Endodermal cell (in vitro differentiated cells): ENCODE measurements at regions not wholly inside any gene's neighbourhood (a gene's known extent, or its start where the extent isn't known, plus 50 kb on each side); places are given as distances from the start of the nearest gene placed in this dataset.
"Not testable (repeated sequence)": the region's sequence is repeated elsewhere in the genome, so short reads cannot be mapped to it uniquely, and the experiment has no call there.

Experiments used
- DNase-seq: peaks from one replicate; pipeline ENCODE4 v3.0.0-alpha.2; 2017
- H3K27ac ChIP-seq: 2 replicates; pipeline ENCODE4 v1.5.1; 2013; ENCODE audit warnings: mild to moderate bottlenecking, low read depth, low read length, moderate library complexity
- H3K27me3 ChIP-seq: 2 replicates; pipeline ENCODE4 v1.6.1; 2013; ENCODE audit warnings: mild to moderate bottlenecking, low read length, moderate library complexity; ENCODE audit not compliant: insufficient read depth, control insufficient read depth, poor library complexity, severe bottlenecking
- H3K36me3 ChIP-seq: 2 replicates; pipeline ENCODE4 v1.7.0; 2013; ENCODE audit warnings: mild to moderate bottlenecking, low read length, moderate library complexity; ENCODE audit not compliant: control insufficient read depth, insufficient read depth
- H3K4me1 ChIP-seq: one replicate; pipeline ENCODE4 v1.7.0; 2013; ENCODE audit warnings: low read length; ENCODE audit not compliant: control insufficient read depth, insufficient read depth
- H3K4me3 ChIP-seq: 2 replicates; pipeline ENCODE4 v1.5.1; 2013; ENCODE audit warnings: mild to moderate bottlenecking, low read length, moderate library complexity
- H3K9ac ChIP-seq: 2 replicates; pipeline ENCODE4 v1.6.1; 2013; ENCODE audit warnings: mild to moderate bottlenecking, low read length, moderate library complexity; ENCODE audit not compliant: poor library complexity, severe bottlenecking; ENCODE audit errors: extremely low read depth
- H3K9me3 ChIP-seq: 2 replicates; pipeline ENCODE4 v1.6.1; 2013; ENCODE audit warnings: mild to moderate bottlenecking, low read length, moderate library complexity; ENCODE audit not compliant: control insufficient read depth
- H3K27ac Mint-ChIP-seq: 2 replicates; pipeline ENCODE4 v1.8.0; 2020; ENCODE audit warnings: mixed read lengths
- H3K27me3 Mint-ChIP-seq: 2 replicates; pipeline ENCODE4 v1.8.0; 2021; ENCODE audit warnings: mild to moderate bottlenecking, mixed read lengths; ENCODE audit not compliant: insufficient read depth
- H3K36me3 Mint-ChIP-seq: 2 replicates; pipeline ENCODE4 v1.8.0; 2020; ENCODE audit warnings: low read depth, mixed read lengths
- H3K4me1 Mint-ChIP-seq: 2 replicates; pipeline ENCODE4 v1.8.0; 2020; ENCODE audit warnings: mixed read lengths
- H3K4me3 Mint-ChIP-seq: 2 replicates; pipeline ENCODE4 v1.8.0; 2020; ENCODE audit warnings: mild to moderate bottlenecking, moderate library complexity, mixed read lengths
- H3K9me3 Mint-ChIP-seq: 2 replicates; pipeline ENCODE4 v1.8.0; 2020; ENCODE audit warnings: mild to moderate bottlenecking, mixed read lengths
- WGBS, 2 experiments: methylation state at CpG; one replicate each; pipeline versions ENCODE4 v1.1.5 to v1.1.7; 2013; ENCODE audit warnings: missing lambda C conversion rate in 2 of 2, mixed read lengths in 1 of 2; ENCODE audit not compliant: insufficient coverage in 1 of 2, insufficient read length in 1 of 2; 5-methylcytosine and 5-hydroxymethylcytosine counted together
- TF ChIP-seq, protein P1 (sequence below): fragments of 200-600 bp; sonication (generic); conservative IDR thresholded peaks from 2 replicates; pipeline ENCODE4 v1.5.0; 2021; ENCODE audit warnings: antibody characterized with exemption, mild to moderate bottlenecking

DNA sequence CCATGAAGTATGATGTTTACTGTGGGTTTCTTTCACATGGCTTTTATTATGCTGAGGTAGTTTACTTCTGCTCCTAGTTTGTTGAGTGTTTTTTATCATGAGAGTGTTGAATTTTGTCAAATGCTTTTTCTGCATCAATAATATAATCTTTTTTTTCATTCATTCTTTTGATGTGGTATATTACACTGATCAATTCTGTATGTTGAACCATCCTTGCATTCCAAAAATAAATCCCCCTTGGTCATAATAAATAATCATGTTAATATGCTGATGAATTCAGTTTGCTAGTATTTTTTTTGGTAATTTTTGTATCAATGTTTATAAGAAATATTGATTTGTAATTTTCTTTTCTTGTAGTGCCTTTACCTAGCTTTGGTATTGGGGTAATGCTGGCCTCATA, 97.9 kb upstream of the ZNF648 start:
- H3K4me1 Mint-ChIP-seq = peaks cover 3% of the 10 kb centered on the region
- Histone ChIP-seq H3K27me3 (no peaks in the 10 kb centered on the region), H3K9ac (no peak overlapping the region), H3K9me3 (peaks cover 17% of the 10 kb centered on the region), H3K36me3 (no peaks in the 10 kb centered on the region), H3K4me3 (no peak overlapping the region), H3K27ac (no peak overlapping the region), H3K4me1 (no peaks in the 10 kb centered on the region)
- no peak overlapping the region for H3K4me3 Mint-ChIP-seq
- H3K9me3 Mint-ChIP-seq = peaks cover 11% of the 10 kb centered on the region
- DNase-seq = no peak
- H3K27ac Mint-ChIP-seq = no peak overlapping the region
- peaks cover 3% of the 10 kb centered on the region for H3K27me3 Mint-ChIP-seq
- peaks cover 2% of the 10 kb centered on the region for H3K36me3 Mint-ChIP-seq
- TF ChIP-seq, protein P1, sequence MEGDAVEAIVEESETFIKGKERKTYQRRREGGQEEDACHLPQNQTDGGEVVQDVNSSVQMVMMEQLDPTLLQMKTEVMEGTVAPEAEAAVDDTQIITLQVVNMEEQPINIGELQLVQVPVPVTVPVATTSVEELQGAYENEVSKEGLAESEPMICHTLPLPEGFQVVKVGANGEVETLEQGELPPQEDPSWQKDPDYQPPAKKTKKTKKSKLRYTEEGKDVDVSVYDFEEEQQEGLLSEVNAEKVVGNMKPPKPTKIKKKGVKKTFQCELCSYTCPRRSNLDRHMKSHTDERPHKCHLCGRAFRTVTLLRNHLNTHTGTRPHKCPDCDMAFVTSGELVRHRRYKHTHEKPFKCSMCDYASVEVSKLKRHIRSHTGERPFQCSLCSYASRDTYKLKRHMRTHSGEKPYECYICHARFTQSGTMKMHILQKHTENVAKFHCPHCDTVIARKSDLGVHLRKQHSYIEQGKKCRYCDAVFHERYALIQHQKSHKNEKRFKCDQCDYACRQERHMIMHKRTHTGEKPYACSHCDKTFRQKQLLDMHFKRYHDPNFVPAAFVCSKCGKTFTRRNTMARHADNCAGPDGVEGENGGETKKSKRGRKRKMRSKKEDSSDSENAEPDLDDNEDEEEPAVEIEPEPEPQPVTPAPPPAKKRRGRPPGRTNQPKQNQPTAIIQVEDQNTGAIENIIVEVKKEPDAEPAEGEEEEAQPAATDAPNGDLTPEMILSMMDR = no peak

DNA sequence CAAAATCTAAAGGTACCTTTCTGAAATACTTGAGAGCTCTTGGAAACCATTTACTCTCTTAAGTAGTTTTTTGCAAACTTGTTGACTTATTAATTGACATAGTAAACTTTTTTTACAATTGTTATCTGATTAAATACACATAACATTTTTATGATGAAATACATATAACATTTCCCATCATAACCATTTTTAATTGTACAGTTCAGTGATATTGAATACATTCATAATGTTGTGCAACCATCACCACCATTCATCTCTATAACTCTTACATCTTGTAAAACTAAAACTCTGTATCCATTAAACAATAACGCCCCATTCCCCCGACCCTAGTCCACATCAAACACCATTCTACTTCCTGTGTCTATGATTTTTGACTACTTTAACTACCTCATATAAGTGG, 95.7 kb upstream of the ZNF648 start:
- 94 to 100% methylated on average over 2 of the region's 2 CpGs for WGBS, 2 experiments
- Histone ChIP-seq H3K9me3 (peaks cover 17% of the 10 kb centered on the region), H3K4me1 (no peaks in the 10 kb centered on the region), H3K4me3 (no peak overlapping the region), H3K27ac (no peak overlapping the region), H3K27me3 (no peaks in the 10 kb centered on the region), H3K36me3 (no peaks in the 10 kb centered on the region), H3K9ac (no peak overlapping the region)
- H3K4me1 Mint-ChIP-seq = peaks cover 3% of the 10 kb centered on the region
- no peak overlapping the region for H3K4me3 Mint-ChIP-seq
- no peaks in the 10 kb centered on the region for H3K27me3 Mint-ChIP-seq
- H3K9me3 Mint-ChIP-seq = peaks cover 11% of the 10 kb centered on the region
- DNase-seq = no peak
- peaks cover 2% of the 10 kb centered on the region for H3K36me3 Mint-ChIP-seq
- TF ChIP-seq, protein P1 = no peak
- no peak overlapping the region for H3K27ac Mint-ChIP-seq

DNA sequence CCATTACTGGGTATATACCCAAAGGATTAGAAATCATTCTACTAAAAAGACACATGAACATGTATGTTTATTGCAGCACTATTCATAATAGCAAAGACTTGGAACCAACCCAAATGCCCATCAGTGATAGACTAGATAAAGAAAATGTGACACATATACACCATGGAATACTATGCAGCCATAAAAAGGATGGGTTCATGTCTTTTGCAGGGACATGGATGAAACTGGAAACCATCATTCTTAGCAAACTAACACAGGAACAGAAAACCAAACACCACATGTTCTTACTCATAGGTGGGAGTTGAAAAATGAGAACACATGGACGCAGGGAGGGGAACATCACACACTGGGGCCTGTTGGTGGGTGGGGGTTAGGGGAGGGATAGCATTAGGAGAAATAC, 92.9 kb upstream of the ZNF648 start:
- H3K4me3 Mint-ChIP-seq, H3K27me3 ChIP-seq, H3K27me3 Mint-ChIP-seq, H3K36me3 ChIP-seq, H3K4me1 Mint-ChIP-seq, H3K4me1 ChIP-seq, H3K4me3 ChIP-seq, H3K36me3 Mint-ChIP-seq, H3K9ac ChIP-seq, H3K27ac ChIP-seq, H3K27ac Mint-ChIP-seq, H3K9me3 Mint-ChIP-seq, DNase-seq: not testable (repeated sequence)
- no CpG with 5 or more reads among the region's 1 CpG for WGBS, 2 experiments
- peaks cover 10% of the 10 kb centered on the region for H3K9me3 ChIP-seq

DNA sequence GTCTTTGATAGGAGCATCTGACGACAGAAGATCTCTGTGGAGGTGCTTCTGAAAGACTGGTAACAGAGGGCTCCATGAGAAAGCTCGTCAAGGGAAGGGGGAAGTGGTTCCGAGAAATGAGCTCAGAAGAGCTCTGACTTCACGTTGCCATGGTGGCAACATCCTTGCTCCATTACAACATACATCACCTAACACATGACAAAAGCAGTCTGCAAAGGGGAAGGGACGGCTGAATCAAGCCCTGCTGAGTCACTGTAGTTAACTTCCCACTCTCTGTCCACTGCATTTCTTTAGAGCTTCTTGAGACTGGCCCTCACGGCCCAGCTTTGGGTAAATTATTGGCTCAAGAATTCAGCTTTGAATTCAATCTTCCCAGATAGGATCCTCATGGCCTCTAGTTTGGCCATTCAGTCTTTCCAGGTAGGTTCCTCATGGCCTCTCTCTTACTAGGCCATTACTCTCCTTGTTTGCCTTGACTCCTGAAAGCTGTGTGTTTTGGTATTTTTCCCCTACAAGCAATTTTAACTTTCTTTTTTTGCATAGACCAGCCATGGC, 88.0 kb upstream of the ZNF648 start:
- DNase-seq = no peak
- H3K9me3 Mint-ChIP-seq = peaks cover 1% of the 10 kb centered on the region
- Histone ChIP-seq H3K9ac (no peak overlapping the region), H3K4me3 (no peak overlapping the region), H3K27me3 (no peaks in the 10 kb centered on the region), H3K36me3 (no peaks in the 10 kb centered on the region), H3K27ac (no peak overlapping the region), H3K4me1 (no peaks in the 10 kb centered on the region), H3K9me3 (no peaks in the 10 kb centered on the region)
- no peaks in the 10 kb centered on the region for H3K36me3 Mint-ChIP-seq
- H3K27ac Mint-ChIP-seq = no peak overlapping the region
- 79 to 80% methylated on average over 2 to 6 of the region's 6 CpGs for WGBS, 2 experiments
- no peak overlapping the region for H3K4me3 Mint-ChIP-seq
- TF ChIP-seq, protein P1 = no peak
- H3K27me3 Mint-ChIP-seq = peaks cover 3% of the 10 kb centered on the region
- H3K4me1 Mint-ChIP-seq = peaks cover under 1% of the 10 kb centered on the region
